Hepatocyte (in vitro differentiated cells): ENCODE measurements at regions not wholly inside any gene's neighbourhood (a gene's known extent, or its start where the extent isn't known, plus 50 kb on each side); places are given as distances from the start of the nearest gene placed in this dataset.
A peak's percentile ranks its signal among the peaks of the same experiment; 100 is the strongest.

Experiments
- DNase-seq: peaks from one replicate; pipeline ENCODE4 v3.0.0-alpha.2; 2016; ENCODE audit warnings: low spot score
- H2AFZ ChIP-seq: fragments of 200-600 bp; sonication (generic); 2 replicates; pipeline ENCODE4 v1.6.0; 2016; ENCODE audit warnings: antibody characterized with exemption, mild to moderate bottlenecking
- H3K27ac ChIP-seq: fragments of 200-600 bp; sonication (generic); 2 replicates; pipeline ENCODE4 v1.5.1; 2016; ENCODE audit warnings: mild to moderate bottlenecking
- H3K27me3 ChIP-seq: fragments of 200-600 bp; sonication (generic); 2 replicates; pipeline ENCODE4 v1.6.1; 2016
- H3K36me3 ChIP-seq: fragments of 200-600 bp; sonication (generic); replicated peaks from 2 replicates; pipeline ENCODE4 v1.5.1; 2016; ENCODE audit warnings: low read depth; ENCODE audit not compliant: insufficient read depth
- H3K4me1 ChIP-seq: fragments of 200-600 bp; sonication (generic); 2 replicates; pipeline ENCODE4 v1.5.1; 2016; ENCODE audit warnings: mild to moderate bottlenecking, moderate library complexity; ENCODE audit not compliant: insufficient read depth
- H3K4me2 ChIP-seq: fragments of 200-600 bp; sonication (generic); 2 replicates; pipeline ENCODE4 v1.6.0; 2016
- H3K4me3 ChIP-seq: fragments of 200-600 bp; sonication (generic); 2 replicates; pipeline ENCODE4 v1.5.1; 2016; ENCODE audit warnings: mild to moderate bottlenecking
- H3K79me2 ChIP-seq: fragments of 200-600 bp; sonication (generic); 2 replicates; pipeline ENCODE4 v1.6.0; 2017; ENCODE audit warnings: mild to moderate bottlenecking
- H3K9me2 ChIP-seq: fragments of 200-600 bp; sonication (generic); replicated peaks from 2 replicates; pipeline ENCODE4 v1.6.0; 2017; ENCODE audit warnings: mild to moderate bottlenecking; ENCODE audit not compliant: insufficient read depth
- H3K9me3 ChIP-seq: fragments of 200-600 bp; sonication (generic); 2 replicates; pipeline ENCODE4 v1.5.1; 2016; ENCODE audit warnings: low read depth, mild to moderate bottlenecking
- H4K20me1 ChIP-seq: fragments of 200-600 bp; sonication (generic); 2 replicates; pipeline ENCODE4 v1.6.0; 2016; ENCODE audit warnings: mild to moderate bottlenecking; ENCODE audit not compliant: insufficient read depth, poor library complexity, severe bottlenecking
- CTCF ChIP-seq: fragments of 200-600 bp; sonication (generic); IDR thresholded peaks from 2 replicates; pipeline ENCODE4 v1.5.1; 2016; ENCODE audit warnings: antibody characterized with exemption, mild to moderate bottlenecking; ENCODE audit not compliant: poor library complexity
- EZH2 ChIP-seq: fragments of 200-600 bp; sonication (generic); IDR thresholded peaks from 2 replicates; pipeline ENCODE4 v1.6.1; 2016; ENCODE audit warnings: antibody characterized with exemption, mild to moderate bottlenecking, borderline replicate concordance
- EZH2phosphoT487 ChIP-seq: fragments of 200-600 bp; sonication (generic); IDR thresholded peaks from one replicate; pipeline ENCODE4 v1.6.1; 2018; ENCODE audit warnings: antibody characterized with exemption, mild to moderate bottlenecking, low read depth, moderate library complexity; ENCODE audit not compliant: unreplicated experiment, severe bottlenecking
- WGBS: methylation state at CpG from one replicate; pipeline ENCODE4 v1.1.6; 2016; ENCODE audit warnings: low lambda C conversion rate; ENCODE audit errors: missing lambda C conversion rate; 5-methylcytosine and 5-hydroxymethylcytosine counted together

GRCh38 chr12:67414011-67414715 lies 145.0 kb downstream of the CAND1 start:
- H3K4me1 ChIP-seq = peaks cover 16% of the 10 kb centered on the region
- H3K4me2 ChIP-seq = no peak overlapping the region
- TF ChIP-seq CTCF = no peak
- no peak for TF ChIP-seq EZH2
- TF ChIP-seq EZH2phosphoT487 = no peak
- 55% methylated on average over 6 of the region's 6 CpGs for WGBS
- no peak overlapping the region for H2AFZ ChIP-seq
- no peak overlapping the region for H3K27ac ChIP-seq
- DNase-seq = no peak
- H4K20me1 ChIP-seq = no peaks in the 10 kb centered on the region
- no peaks in the 10 kb centered on the region for H3K36me3 ChIP-seq
- no peaks in the 10 kb centered on the region for H3K27me3 ChIP-seq
- no peaks in the 10 kb centered on the region for H3K9me3 ChIP-seq
- no peaks in the 10 kb centered on the region for H3K9me2 ChIP-seq
- H3K79me2 ChIP-seq = no peaks in the 10 kb centered on the region
- H3K4me3 ChIP-seq = no peak overlapping the region

GRCh38 chr12:67415473-67415872 lies 146.3 kb downstream of the CAND1 start:
- H4K20me1 ChIP-seq = no peaks in the 10 kb centered on the region
- no peak overlapping the region for H2AFZ ChIP-seq
- H3K36me3 ChIP-seq = no peaks in the 10 kb centered on the region
- no peaks in the 10 kb centered on the region for H3K9me3 ChIP-seq
- no peaks in the 10 kb centered on the region for H3K9me2 ChIP-seq
- H3K27me3 ChIP-seq = no peaks in the 10 kb centered on the region
- H3K27ac ChIP-seq = no peak overlapping the region
- H3K4me2 ChIP-seq = no peak overlapping the region
- no peak for TF ChIP-seq EZH2
- TF ChIP-seq CTCF = peak; percentile 39
- TF ChIP-seq EZH2phosphoT487 = no peak
- no peak for DNase-seq
- 36% methylated on average over 4 of the region's 4 CpGs for WGBS
- no peak overlapping the region for H3K4me3 ChIP-seq
- peaks cover 17% of the 10 kb centered on the region for H3K4me1 ChIP-seq
- H3K79me2 ChIP-seq = no peaks in the 10 kb centered on the region

GRCh38 chr12:67419810-67420209 lies 150.7 kb downstream of the CAND1 start:
- WGBS = 84% methylated on average over 7 of the region's 7 CpGs

More at GRCh38 chr12:67419810-67420209, 150.7 kb downstream of the CAND1 start:
- Histone ChIP-seq H3K9me2 (no peaks in the 10 kb centered on the region), H2AFZ (no peak overlapping the region), H4K20me1 (no peaks in the 10 kb centered on the region), H3K27me3 (no peaks in the 10 kb centered on the region), H3K9me3 (no peaks in the 10 kb centered on the region), H3K79me2 (no peaks in the 10 kb centered on the region), H3K27ac (no peak overlapping the region), H3K36me3 (no peaks in the 10 kb centered on the region), H3K4me3 (no peak overlapping the region), H3K4me1 (peaks cover 13% of the 10 kb centered on the region), H3K4me2 (no peak overlapping the region)
- TF ChIP-seq EZH2 (no peak), CTCF (no peak), EZH2phosphoT487 (no peak)
- DNase-seq = no peak
